PFSK-1 (cell line): ENCODE measurements at regions not wholly inside any gene's neighbourhood (a gene's known extent, or its start where the extent isn't known, plus 50 kb on each side); places are given as distances from the start of the nearest gene placed in this dataset.

Source experiments
- FOXP2 ChIP-seq: optimal IDR thresholded peaks from 2 replicates; pipeline ENCODE3; 2011; ENCODE audit warnings: borderline replicate concordance, control low read depth, inconsistent platforms; ENCODE audit not compliant: insufficient read depth; ENCODE audit errors: extremely low read length, extremely low read depth
- POLR2AphosphoS5 ChIP-seq: IDR thresholded peaks from 2 replicates; pipeline ENCODE4 v1.6.1; 2012; ENCODE audit warnings: low read depth, mild to moderate bottlenecking, control low read depth, low read length, moderate library complexity
- SIN3A ChIP-seq: IDR thresholded peaks from 2 replicates; pipeline ENCODE4 v1.6.1; 2012; ENCODE audit warnings: mild to moderate bottlenecking, low read length, moderate library complexity, borderline replicate concordance; ENCODE audit not compliant: insufficient read depth
- TF ChIP-seq, protein P1 (sequence below), 2 experiments: IDR thresholded peaks; 2 replicates each; pipeline versions ENCODE4 v1.6.1 to v1.8.0; 2011 to 2012; ENCODE audit warnings: low read depth in 2 of 2, low read length in 2 of 2, control low read depth in 1 of 2, inconsistent platforms in 1 of 2, mild to moderate bottlenecking in 1 of 2, moderate library complexity in 1 of 2; ENCODE audit not compliant: insufficient read depth in 1 of 2

DNA sequence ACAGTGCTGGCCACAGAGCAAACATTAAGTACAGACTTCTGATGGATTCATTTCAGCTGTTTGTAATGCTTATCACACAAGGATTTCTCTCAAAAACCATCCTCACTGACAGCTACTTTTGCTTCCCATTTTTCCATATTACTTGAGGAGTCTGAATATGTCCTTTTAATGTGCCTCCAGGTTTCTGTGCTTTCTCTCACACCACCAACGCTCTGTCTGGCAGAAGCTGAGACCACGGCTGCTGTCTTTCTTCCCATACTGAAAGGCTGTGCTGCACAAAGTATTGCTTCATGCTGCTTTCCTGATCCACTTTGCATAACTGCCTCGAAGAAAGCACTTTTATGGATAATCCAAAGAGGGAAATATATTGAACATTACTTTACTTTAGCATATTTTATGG, 312.1 kb upstream of the ZEB2 start:
- TF ChIP-seq, protein P1, sequence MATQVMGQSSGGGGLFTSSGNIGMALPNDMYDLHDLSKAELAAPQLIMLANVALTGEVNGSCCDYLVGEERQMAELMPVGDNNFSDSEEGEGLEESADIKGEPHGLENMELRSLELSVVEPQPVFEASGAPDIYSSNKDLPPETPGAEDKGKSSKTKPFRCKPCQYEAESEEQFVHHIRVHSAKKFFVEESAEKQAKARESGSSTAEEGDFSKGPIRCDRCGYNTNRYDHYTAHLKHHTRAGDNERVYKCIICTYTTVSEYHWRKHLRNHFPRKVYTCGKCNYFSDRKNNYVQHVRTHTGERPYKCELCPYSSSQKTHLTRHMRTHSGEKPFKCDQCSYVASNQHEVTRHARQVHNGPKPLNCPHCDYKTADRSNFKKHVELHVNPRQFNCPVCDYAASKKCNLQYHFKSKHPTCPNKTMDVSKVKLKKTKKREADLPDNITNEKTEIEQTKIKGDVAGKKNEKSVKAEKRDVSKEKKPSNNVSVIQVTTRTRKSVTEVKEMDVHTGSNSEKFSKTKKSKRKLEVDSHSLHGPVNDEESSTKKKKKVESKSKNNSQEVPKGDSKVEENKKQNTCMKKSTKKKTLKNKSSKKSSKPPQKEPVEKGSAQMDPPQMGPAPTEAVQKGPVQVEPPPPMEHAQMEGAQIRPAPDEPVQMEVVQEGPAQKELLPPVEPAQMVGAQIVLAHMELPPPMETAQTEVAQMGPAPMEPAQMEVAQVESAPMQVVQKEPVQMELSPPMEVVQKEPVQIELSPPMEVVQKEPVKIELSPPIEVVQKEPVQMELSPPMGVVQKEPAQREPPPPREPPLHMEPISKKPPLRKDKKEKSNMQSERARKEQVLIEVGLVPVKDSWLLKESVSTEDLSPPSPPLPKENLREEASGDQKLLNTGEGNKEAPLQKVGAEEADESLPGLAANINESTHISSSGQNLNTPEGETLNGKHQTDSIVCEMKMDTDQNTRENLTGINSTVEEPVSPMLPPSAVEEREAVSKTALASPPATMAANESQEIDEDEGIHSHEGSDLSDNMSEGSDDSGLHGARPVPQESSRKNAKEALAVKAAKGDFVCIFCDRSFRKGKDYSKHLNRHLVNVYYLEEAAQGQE (IDR thresholded peaks at IDR 0.05; ENCODE audit: insufficient read depth in 1 of 2, low read depth in 2 of 2, low read length in 2 of 2), result no peak
- TF ChIP-seq POLR2AphosphoS5 (no peak), FOXP2 (no peak), SIN3A (no peak)
